ENCODE measurements at regions not wholly inside any gene's neighbourhood (a gene's known extent, or its start where the extent isn't known, plus 50 kb on each side); places are given as distances from the start of the nearest gene placed in this dataset.

GRCh38 chr5:74971947-74972460 lies 80.4 kb downstream of the GCNT4 start:
- TF ChIP-seq CTCF (IDR thresholded peaks at IDR 0.05 in 2 of 3, conservative IDR thresholded peaks at IDR 0.05 in 1 of 3; ENCODE audit: borderline replicate concordance in 1 of 3, insufficient read depth in 1 of 3, low read depth in 2 of 3, low read length in 2 of 3), result no peak
- no peak for TF ChIP-seq EZH2 (IDR thresholded peaks at IDR 0.05)
- TF ChIP-seq EGR1 (IDR thresholded peaks at IDR 0.05; ENCODE audit: low read depth), result no peak
- TF ChIP-seq POLR2A (IDR thresholded peaks at IDR 0.05; ENCODE audit: borderline replicate concordance, extremely low read depth, insufficient read depth, insufficient read length), result no peak
- TF ChIP-seq YY1 (IDR thresholded peaks at IDR 0.05; ENCODE audit: extremely low read depth, insufficient replicate concordance, low read depth, low read length), result no peak
- TF ChIP-seq, protein P1, sequence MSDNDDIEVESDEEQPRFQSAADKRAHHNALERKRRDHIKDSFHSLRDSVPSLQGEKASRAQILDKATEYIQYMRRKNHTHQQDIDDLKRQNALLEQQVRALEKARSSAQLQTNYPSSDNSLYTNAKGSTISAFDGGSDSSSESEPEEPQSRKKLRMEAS (IDR thresholded peaks at IDR 0.05), result no peak
- no peak for TF ChIP-seq POLR2AphosphoS5 (IDR thresholded peaks at IDR 0.05; ENCODE audit: low read depth, low read length)
- TF ChIP-seq CEBPB (IDR thresholded peaks at IDR 0.05; ENCODE audit: low read depth), result no peak
- no peak for TF ChIP-seq EZH2phosphoT487 (IDR thresholded peaks at IDR 0.05; ENCODE audit: borderline replicate concordance)
- TF ChIP-seq TCF7L2 (IDR thresholded peaks at IDR 0.05; ENCODE audit: borderline replicate concordance, extremely low read depth, insufficient read depth, insufficient read length), result no peak
- no peak for TF ChIP-seq ZNF274 (IDR thresholded peaks at IDR 0.05; ENCODE audit: low read depth, low read length)
- TF ChIP-seq FOSL1 (IDR thresholded peaks at IDR 0.05; ENCODE audit: low read depth), result no peak
- no peak for TF ChIP-seq ZFX (IDR thresholded peaks at IDR 0.05)
- no peak for TF ChIP-seq ZBTB33 (IDR thresholded peaks at IDR 0.05; ENCODE audit: extremely low read depth, insufficient replicate concordance, low read length)
